GM18951 (cell line): ENCODE measurements at regions not wholly inside any gene's neighbourhood (a gene's known extent, or its start where the extent isn't known, plus 50 kb on each side); places are given as distances from the start of the nearest gene placed in this dataset.
"Not testable (repeated sequence)": the region's sequence is repeated elsewhere in the genome, so short reads cannot be mapped to it uniquely, and the experiment has no call there.

Experiments used
- POLR2A ChIP-seq: IDR thresholded peaks from 4 replicates; pipeline ENCODE4 v1.6.1; 2011; ENCODE audit warnings: mild to moderate bottlenecking; ENCODE audit not compliant: insufficient read length, insufficient read depth; ENCODE audit errors: extremely low read depth
- in situ Hi-C: fragments of 300-500 bp; cut with MboI; formaldehyde crosslinking; loops from one replicate; pipeline ENCODE4 v1.12.0; 2022; ENCODE audit warnings: low sequenced_read_pairs, mixed read lengths, inconsistent platforms; ENCODE audit not compliant: unreplicated experiment

DNA sequence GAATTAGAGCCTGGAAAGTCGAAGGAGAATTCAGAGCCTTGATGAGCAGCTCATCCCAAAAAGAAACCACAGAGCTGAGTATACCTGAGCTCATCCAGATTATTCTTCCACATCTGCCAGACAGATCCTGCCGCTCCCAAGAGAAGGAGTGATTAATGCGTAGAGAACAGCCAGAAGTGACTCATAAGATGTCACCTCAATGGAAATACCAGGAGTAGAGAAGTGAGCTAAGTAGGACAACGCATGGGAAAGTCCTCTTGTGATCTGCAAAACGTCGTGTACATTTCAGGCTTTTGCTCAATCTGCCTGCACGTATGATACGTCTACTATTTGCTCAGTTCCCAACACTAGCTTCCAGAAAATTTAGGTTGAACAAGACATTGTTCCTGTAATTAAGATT is 230.5 kb upstream of the AUTS2 start:
- TF ChIP-seq POLR2A = no peak
- in situ Hi-C loops = no loop called here

DNA sequence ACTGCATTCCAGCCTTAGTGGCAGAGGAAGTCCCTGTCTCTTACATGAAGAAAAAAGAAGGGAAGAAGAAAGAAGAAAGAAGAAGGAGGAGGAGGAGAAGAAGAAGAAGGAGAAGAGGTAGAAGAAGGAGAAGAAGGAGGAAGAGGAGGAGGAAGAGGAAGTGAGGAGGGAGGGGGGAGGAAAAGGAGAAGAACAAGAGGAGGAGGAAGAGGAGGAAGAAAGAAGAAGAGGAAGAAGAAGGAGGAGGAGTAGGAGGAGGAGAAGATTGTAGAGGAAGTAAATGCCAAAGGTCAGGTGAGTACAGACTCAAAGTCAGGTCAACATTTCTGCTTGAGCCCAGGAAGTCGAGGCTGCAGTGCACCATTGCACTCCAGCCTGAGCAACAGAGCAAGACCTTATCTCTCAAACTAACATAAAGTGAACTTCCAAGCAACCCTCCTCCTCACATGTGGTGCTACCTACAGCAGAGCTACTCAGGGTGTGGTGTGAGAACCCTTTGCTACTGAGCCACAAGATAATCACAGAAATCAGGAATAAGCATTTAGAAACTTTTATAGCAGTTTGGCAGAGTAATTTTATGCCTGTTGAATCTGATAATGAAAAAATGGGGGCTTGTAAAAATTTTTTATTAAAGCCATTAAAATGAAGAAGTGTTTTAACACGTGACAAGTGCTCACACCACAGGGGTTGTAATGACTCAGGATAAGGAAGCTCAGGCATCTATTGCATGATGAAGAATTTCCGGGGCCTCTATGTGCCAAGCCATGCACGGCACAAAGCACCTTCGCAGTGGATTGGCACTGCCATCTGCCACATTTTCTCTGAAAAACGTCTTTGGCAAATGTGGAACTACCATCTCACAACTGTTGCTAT is 224.9 kb upstream of the AUTS2 start:
- in situ Hi-C loops = no loop called here
- no peak for TF ChIP-seq POLR2A

DNA sequence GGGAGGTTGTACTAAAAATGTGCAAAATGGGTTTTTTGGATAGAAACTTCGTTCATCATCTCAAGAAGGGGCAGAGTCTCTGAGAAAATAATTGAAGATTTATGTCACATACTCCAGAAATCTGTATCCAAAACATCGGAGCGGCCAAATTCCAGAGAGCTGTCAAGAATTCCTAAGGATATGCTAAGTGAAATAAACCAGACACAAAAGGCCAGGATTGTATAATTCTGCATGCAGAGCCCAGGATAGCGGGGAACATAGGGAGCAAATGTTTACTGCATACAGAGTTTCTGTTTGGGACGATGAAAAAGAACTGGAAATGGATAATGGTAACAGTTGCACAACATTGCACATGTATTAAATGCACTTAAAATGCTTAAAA is 224.2 kb upstream of the AUTS2 start:
- in situ Hi-C loops = no loop called here
- no peak for TF ChIP-seq POLR2A

DNA sequence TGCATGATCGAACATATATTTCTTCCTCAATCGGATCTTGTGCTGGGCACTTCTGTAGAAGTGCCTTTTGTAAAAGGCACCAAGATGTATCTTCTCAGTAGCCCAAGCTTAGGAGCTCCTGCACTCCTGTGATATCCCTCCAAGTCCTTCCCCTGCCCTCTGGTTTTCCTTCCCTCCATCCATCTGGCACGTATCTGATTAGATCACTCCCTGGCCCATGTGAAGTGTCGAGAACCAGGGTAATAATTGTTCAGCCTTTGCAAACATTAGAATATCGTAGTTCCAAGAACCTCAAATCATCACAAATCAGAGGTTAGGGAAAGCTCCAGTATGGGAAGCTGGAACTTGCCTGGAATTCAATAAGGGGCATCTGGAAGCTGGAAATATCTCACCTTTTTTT is 221.1 kb upstream of the AUTS2 start:
- in situ Hi-C loops = no loop called here
- TF ChIP-seq POLR2A = no peak

DNA sequence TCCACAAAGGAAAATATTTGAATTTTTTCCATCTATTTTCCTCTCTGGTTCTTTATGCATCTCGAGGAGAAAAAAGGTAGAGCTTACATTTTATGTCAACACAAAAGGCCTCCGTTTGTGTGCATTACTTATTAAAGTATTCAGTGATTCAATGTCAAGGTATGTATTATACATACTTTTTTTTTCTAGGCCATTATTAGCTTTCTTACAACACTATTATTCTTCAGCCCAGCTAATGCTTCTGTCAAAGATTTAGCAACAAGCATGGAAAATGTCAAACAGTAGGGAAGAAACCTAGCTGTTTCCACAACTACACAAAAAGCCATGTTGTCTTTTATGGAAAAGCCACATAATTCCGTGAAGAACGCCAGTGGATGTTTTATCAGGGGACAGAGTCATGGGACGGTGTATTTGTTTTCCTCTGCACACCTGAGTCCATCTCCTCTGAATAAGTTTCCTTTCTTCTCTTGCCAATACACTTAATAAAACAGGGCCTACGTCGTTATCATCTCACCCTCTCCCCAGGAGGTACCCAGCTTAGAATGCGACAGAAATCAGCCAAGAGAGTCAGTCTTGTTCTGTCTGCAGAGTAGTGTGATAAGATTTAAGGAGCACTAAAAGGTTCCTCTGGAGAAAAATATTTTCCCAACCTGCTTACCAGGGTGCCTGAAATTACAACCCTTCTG is 209.7 kb upstream of the AUTS2 start:
- TF ChIP-seq POLR2A = no peak
- in situ Hi-C loops = no loop called here

DNA sequence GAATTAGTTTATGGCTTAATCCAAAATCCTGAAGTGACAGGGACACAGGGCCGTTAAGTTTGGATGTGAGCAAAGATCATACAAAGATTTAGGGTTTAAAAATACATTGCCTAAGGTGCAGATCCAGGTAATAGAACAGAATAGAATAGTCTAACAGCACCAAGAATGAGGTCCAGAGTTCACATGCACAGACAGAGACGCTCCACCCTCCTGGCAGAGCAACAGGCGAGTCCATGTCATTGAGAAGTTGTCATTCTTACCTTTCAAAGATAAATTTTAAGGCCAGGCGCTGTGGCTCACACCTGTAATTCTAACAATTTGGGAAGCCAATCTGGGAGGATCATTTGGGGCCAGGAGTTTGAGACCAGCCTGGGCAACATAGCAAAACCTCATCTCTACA is 209.1 kb upstream of the AUTS2 start:
- in situ Hi-C loops = no loop called here
- no peak for TF ChIP-seq POLR2A

DNA sequence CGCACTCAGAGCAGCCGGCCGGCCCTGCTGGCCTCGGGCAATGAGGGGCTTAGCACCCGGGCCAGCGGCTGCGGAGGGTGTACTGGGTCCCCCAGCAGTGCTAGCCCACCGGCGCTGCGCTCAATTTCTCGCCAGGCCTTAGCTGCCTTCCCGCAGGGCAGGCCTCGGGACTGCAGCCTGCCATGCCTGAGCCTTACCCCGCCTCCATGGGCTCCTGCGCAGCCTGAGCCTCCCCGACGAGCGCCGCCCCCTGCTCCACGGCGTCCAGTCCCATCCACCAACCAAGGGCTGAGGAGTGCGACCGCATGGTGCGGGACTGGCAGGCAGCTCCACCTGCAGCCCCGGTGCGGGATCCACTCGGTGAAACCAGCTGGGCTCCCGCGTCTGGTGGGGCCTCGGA is 204.4 kb upstream of the AUTS2 start:
- in situ Hi-C loops = not testable (repeated sequence)

DNA sequence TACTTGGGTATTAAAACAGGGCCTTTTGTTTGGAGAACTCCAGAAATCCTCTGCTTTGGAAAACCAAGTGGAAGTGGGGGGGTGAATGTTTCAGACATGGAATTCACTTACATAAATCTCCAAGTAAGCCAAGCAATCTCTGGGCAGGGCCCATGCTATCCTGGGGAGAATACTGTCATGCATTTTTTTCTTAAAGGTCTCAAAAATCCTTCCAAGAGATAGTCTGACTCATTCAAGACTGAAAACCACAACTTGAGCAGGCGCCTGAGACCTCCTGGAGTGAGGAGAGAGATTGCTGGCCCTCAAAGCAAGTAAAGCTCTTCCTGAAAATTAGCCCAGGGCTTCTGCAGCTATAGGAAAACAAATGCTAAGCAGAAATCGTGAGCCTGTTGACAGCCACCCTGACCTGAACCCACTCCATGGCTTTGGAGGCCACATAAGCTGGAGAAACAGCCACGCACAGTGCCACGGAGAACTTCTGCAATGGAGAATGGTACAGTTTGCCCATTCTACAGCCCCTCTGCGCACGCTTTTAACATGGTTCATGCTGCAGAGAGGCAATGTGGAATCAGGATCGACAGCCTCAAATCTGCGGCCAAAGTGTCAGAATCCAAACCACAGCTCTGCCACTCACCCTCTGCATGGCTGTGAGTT is 203.1 kb upstream of the AUTS2 start:
- in situ Hi-C loops = no loop called here
- no peak for TF ChIP-seq POLR2A

DNA sequence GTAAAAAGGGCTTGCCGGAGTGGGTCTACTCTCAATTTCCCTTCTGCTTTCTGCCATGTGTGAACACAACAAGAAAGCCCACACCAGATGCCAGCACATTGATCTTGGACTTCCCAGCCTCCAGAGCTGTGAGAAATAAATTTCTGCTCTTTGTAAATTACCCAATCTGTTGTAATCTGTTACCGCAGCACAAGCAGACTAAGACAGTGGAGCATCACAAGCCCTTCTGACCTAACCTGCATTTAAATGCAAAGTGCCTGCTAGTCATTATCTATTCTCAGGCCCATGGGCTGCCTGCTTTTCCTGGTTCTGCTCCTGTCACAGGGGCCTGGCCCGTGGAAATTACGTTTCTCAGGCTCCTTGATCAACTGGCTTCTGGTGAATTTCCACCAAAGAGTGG is 199.3 kb upstream of the AUTS2 start:
- in situ Hi-C loops = no loop called here
- no peak for TF ChIP-seq POLR2A

DNA sequence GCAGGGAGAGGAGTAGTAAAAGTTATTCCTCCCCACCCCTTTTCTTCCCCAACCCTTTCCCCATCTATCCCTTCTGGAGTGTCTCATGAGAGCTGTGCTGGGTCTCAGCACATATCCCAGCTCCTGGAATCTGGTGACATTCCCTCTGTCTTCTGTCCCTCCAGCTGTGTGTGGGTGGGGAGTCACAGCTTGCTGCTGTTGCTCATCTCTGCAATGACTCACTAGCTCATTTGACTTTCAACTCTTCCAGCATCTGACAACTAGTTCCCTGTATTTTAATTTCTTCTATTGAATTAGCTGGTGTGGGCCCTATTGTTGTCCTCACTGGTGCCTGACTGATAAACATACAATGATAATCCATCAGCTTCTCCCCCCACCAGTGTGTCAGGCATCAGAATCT is 198.9 kb upstream of the AUTS2 start:
- in situ Hi-C loops = no loop called here
- TF ChIP-seq POLR2A = no peak

DNA sequence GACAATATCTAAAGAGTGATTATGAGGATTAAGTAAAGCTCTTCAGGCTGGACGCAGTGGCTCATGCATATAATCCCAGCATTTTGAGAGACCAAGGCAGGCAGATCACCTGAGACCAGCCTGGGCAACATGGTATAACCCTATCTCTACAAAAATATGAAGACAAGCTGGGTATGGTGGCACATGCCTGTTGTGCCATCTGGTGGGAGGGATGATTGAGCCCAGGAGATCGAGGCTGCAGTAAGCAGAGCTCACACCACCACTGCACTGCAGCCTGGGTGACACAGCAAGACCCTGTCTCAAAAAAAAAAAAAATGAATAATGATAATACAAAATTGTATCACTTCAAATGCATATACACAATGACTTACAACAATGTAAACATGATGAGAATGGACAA is 195.6 kb upstream of the AUTS2 start:
- in situ Hi-C loops = no loop called here
- no peak for TF ChIP-seq POLR2A

DNA sequence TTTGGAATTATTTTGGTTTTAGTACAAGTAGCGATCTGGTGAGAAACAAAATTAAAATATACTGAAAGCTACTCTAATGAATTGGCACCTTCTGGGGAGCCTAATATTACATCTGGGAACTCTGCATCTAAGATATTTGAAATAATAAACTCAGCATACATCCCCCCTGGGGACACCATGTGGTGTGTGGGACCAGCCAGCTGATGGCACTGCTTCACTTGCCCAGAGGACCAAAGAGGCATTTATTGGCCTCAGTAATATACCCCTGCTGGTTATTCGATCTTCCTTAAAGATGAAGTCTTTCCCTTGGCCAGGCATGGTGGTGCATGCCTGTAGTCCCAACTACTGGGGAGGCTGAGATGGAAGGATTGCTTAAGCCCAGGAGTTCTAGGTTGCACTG is 195.1 kb upstream of the AUTS2 start:
- TF ChIP-seq POLR2A = no peak
- in situ Hi-C loops = no loop called here

DNA sequence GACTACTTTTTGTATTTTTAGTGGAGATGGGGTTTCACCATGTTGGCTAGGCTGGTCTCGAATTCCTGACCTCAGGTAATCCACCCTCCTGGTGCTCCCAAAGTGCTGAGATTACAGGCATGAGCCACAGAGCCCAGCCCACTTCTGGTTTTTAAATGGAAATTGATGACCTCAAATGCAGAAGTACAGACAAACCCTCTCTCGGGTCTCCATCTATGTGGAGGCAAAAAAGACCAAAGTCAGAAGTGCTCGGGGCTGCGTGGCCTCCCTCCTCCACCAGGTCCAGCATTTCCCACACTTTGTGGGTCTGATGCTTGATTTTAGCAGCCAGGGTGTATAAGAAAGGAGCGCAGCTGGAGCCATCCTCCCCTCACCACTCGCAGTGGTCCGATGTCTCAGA is 187.3 kb upstream of the AUTS2 start:
- TF ChIP-seq POLR2A = no peak
- in situ Hi-C loops = no loop called here

DNA sequence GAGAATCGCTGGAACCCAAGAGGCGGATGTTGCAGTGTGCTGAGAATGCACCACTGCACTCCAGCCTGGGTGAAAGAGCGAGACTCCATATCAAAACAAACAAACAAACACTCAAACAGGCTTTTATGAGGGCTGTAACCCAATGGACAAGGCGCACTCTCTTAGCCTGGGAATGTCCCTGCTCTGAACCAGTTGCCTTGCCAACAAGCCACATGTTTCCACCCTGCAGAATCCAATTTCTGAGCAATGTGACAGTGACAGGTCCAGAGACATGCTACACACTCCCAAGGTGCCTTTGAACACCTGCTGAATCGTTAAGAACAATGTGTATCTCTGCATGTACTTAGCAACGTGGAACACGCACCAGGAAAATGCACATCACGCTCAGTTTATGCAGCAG is 186.8 kb upstream of the AUTS2 start:
- in situ Hi-C loops = no loop called here
- no peak for TF ChIP-seq POLR2A
